H9 (cell line): ENCODE measurements at regions not wholly inside any gene's neighbourhood (a gene's known extent, or its start where the extent isn't known, plus 50 kb on each side); places are given as distances from the start of the nearest gene placed in this dataset.

Source experiments
- DNase-seq: peaks from one replicate; pipeline ENCODE4 v3.0.0-alpha.2; 2017
- H2AFZ ChIP-seq: one replicate; pipeline ENCODE4 v1.6.1; 2013; ENCODE audit warnings: mild to moderate bottlenecking, low read length, control low read depth, moderate library complexity
- H2AK5ac ChIP-seq: 2 replicates; pipeline ENCODE4 v1.6.1; 2013; ENCODE audit warnings: low read length, control low read depth, mixed read lengths; ENCODE audit not compliant: insufficient read length
- H2BK120ac ChIP-seq: one replicate; pipeline ENCODE4 v1.6.1; 2013; ENCODE audit warnings: low read depth, mild to moderate bottlenecking, low read length, control low read depth, inconsistent platforms; ENCODE audit not compliant: poor library complexity, severe bottlenecking
- H2BK12ac ChIP-seq: 2 replicates; pipeline ENCODE4 v1.6.1; 2013; ENCODE audit warnings: low read length, control low read depth, mixed read lengths, low read depth; ENCODE audit not compliant: insufficient read length
- H2BK15ac ChIP-seq: 2 replicates; pipeline ENCODE4 v1.6.1; 2013; ENCODE audit warnings: low read depth, low read length, control low read depth
- H2BK20ac ChIP-seq: one replicate; pipeline ENCODE4 v1.6.1; 2013; ENCODE audit warnings: low read depth, mild to moderate bottlenecking, low read length, control low read depth, inconsistent platforms; ENCODE audit not compliant: poor library complexity, severe bottlenecking
- H2BK5ac ChIP-seq: 2 replicates; pipeline ENCODE4 v1.6.1; 2013; ENCODE audit warnings: low read length, control low read depth, mixed read lengths; ENCODE audit not compliant: insufficient read length
- H3K14ac ChIP-seq: 2 replicates; pipeline ENCODE4 v1.6.1; 2013; ENCODE audit warnings: low read length, control low read depth; ENCODE audit not compliant: insufficient read depth
- H3K18ac ChIP-seq: 2 replicates; pipeline ENCODE4 v1.6.1; 2013; ENCODE audit warnings: low read depth, mild to moderate bottlenecking, mixed read lengths, low read length, control low read depth; ENCODE audit not compliant: insufficient read length
- H3K23ac ChIP-seq: 2 replicates; pipeline ENCODE4 v1.6.1; 2013; ENCODE audit warnings: low read length, control low read depth, mixed read lengths, low read depth; ENCODE audit not compliant: insufficient read length
- H3K23me2 ChIP-seq: 2 replicates; pipeline ENCODE4 v1.6.1; 2013; ENCODE audit warnings: low read depth, mild to moderate bottlenecking, mixed read lengths, low read length, control low read depth; ENCODE audit not compliant: insufficient read length, poor library complexity, severe bottlenecking
- H3K27ac ChIP-seq: 2 replicates; pipeline ENCODE4 v1.5.1; 2013; ENCODE audit warnings: low read length, control low read depth, mixed read lengths, low read depth; ENCODE audit not compliant: insufficient read length
- H3K27me3 ChIP-seq: 2 replicates; pipeline ENCODE4 v1.6.1; 2013; ENCODE audit warnings: low read length, control low read depth, inconsistent platforms; ENCODE audit not compliant: insufficient read depth
- H3K4ac ChIP-seq: 2 replicates; pipeline ENCODE4 v1.6.1; 2013; ENCODE audit warnings: low read depth, mild to moderate bottlenecking, control low read depth, inconsistent platforms, low read length, moderate library complexity
- H3K4me1 ChIP-seq: 2 replicates; pipeline ENCODE4 v1.6.1; 2013; ENCODE audit warnings: low read length, control low read depth, inconsistent platforms; ENCODE audit not compliant: insufficient read depth
- H3K4me2 ChIP-seq: 2 replicates; pipeline ENCODE4 v1.6.1; 2013; ENCODE audit warnings: low read length, control low read depth, mixed read lengths; ENCODE audit not compliant: insufficient read length, insufficient read depth
- H3K56ac ChIP-seq: 2 replicates; pipeline ENCODE4 v1.6.1; 2013; ENCODE audit warnings: low read depth, mild to moderate bottlenecking, mixed read lengths, low read length, control low read depth; ENCODE audit not compliant: insufficient read length
- H3K79me1 ChIP-seq: 2 replicates; pipeline ENCODE4 v1.6.1; 2013; ENCODE audit warnings: low read depth, mild to moderate bottlenecking, moderate library complexity, low read length, control low read depth, inconsistent platforms; ENCODE audit not compliant: insufficient read depth, poor library complexity, severe bottlenecking
- H3K79me2 ChIP-seq: 2 replicates; pipeline ENCODE4 v1.6.1; 2013; ENCODE audit warnings: low read length, control low read depth, inconsistent platforms; ENCODE audit not compliant: insufficient read depth
- H3K9ac ChIP-seq: 2 replicates; pipeline ENCODE4 v1.6.1; 2013; ENCODE audit warnings: low read length, control low read depth, mixed read lengths; ENCODE audit not compliant: insufficient read length; ENCODE audit errors: extremely low read depth
- H3K9me3 ChIP-seq: one replicate; pipeline ENCODE4 v1.6.1; 2013; ENCODE audit warnings: low read depth, low read length, inconsistent platforms; ENCODE audit not compliant: control insufficient read depth
- H3T11ph ChIP-seq: one replicate; pipeline ENCODE4 v1.6.1; 2013; ENCODE audit warnings: mild to moderate bottlenecking, low read length, control low read depth, inconsistent platforms
- H4K20me1 ChIP-seq: one replicate; pipeline ENCODE4 v1.6.1; 2013; ENCODE audit not compliant: control insufficient read depth, insufficient read length, insufficient read depth
- H4K5ac ChIP-seq: 2 replicates; pipeline ENCODE4 v1.6.1; 2013; ENCODE audit warnings: low read depth, mild to moderate bottlenecking, mixed read lengths, low read length, control low read depth; ENCODE audit not compliant: insufficient read length
- H4K8ac ChIP-seq: replicated peaks from 2 replicates; pipeline ENCODE4 v1.6.1; 2013; ENCODE audit warnings: low read length, control low read depth, mixed read lengths, low read depth; ENCODE audit not compliant: insufficient read length
- H4K91ac ChIP-seq: 2 replicates; pipeline ENCODE4 v1.6.1; 2013; ENCODE audit warnings: low read depth, mild to moderate bottlenecking, moderate library complexity, mixed read lengths, low read length, control low read depth; ENCODE audit not compliant: insufficient read length
- H3K27ac Mint-ChIP-seq, 3 experiments: 2 replicates in 2 of 3; 3 replicates in 1 of 3; pipeline ENCODE4 v1.8.0; 2020 to 2021; ENCODE audit warnings: mixed read lengths in 3 of 3, mild to moderate bottlenecking in 1 of 3, moderate library complexity in 1 of 3
- H3K27me3 Mint-ChIP-seq: 2 replicates; pipeline ENCODE4 v1.8.0; 2021; ENCODE audit warnings: low read depth, mild to moderate bottlenecking, moderate library complexity, mixed read lengths
- H3K36me3 Mint-ChIP-seq, 3 experiments: 2 replicates in 2 of 3; 3 replicates in 1 of 3; pipeline ENCODE4 v1.8.0; 2020 to 2021; ENCODE audit warnings: low read depth in 3 of 3, mixed read lengths in 3 of 3; ENCODE audit not compliant: insufficient read depth in 1 of 3
- H3K4me1 Mint-ChIP-seq, 2 experiments: 2 replicates each; pipeline ENCODE4 v1.8.0; 2020; ENCODE audit warnings: mixed read lengths in 2 of 2
- H3K4me3 Mint-ChIP-seq, 2 experiments: 2 replicates in 1 of 2; 3 replicates in 1 of 2; pipeline ENCODE4 v1.8.0; 2020 to 2021; ENCODE audit warnings: mild to moderate bottlenecking in 2 of 2, mixed read lengths in 2 of 2, moderate library complexity in 1 of 2
- H3K9me3 Mint-ChIP-seq, 2 experiments: 2 replicates in 1 of 2; 3 replicates in 1 of 2; pipeline ENCODE4 v1.8.0; 2020; ENCODE audit warnings: mild to moderate bottlenecking in 2 of 2, mixed read lengths in 2 of 2, moderate library complexity in 1 of 2
- whole genome bisulfite sequencing: extraction: QIAGEN DNeasy Blood & Tissue Kit; methylation state at CpG from one replicate; pipeline ENCODE4 v1.1.7; 2013; ENCODE audit warnings: missing lambda C conversion rate, low lambda C conversion rate, mixed read lengths; ENCODE audit not compliant: insufficient read length; ENCODE audit errors: extremely low coverage; 5-methylcytosine and 5-hydroxymethylcytosine counted together
- TF ChIP-seq, protein P1 (sequence below): fragments of 200-600 bp; sonication (generic); conservative IDR thresholded peaks from 3 replicates; pipeline ENCODE4 v1.8.0; 2021; ENCODE audit warnings: antibody characterized with exemption, mild to moderate bottlenecking

DNA sequence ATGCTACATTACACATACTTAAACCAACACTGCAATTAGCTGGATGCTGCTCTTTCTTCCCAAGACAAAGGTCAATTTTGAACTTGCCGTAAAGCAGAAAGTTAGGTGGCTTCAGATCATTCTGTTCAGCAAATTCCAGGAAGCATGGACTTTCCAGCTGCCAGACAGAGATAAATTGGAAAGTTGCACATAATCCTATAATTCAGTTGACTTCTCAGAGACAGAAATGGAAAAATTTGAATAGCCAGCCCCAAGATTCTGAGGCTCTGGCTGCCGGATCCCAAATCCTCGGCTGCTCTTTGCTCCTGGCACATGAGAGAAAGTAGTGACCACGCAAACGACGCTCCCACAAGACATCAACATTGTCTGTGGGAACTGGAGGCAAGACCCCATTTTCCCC lies 105.0 kb upstream of the VIPR2 start:
- no peak overlapping the region for H4K8ac ChIP-seq
- H2BK120ac ChIP-seq, result no peak overlapping the region
- no peak overlapping the region for H3K4me3 Mint-ChIP-seq

More for the DNA sequence above, 105.0 kb upstream of the VIPR2 start:
- H3K27ac ChIP-seq, result no peak overlapping the region
- H2AFZ ChIP-seq, result no peak overlapping the region
- H3K27me3 ChIP-seq, result no peaks in the 10 kb centered on the region
- H3K9me3 ChIP-seq, result no peaks in the 10 kb centered on the region
- H3K9ac ChIP-seq, result no peak overlapping the region
- H3K9me3 Mint-ChIP-seq, result peaks cover 0 to 89% of the 10 kb centered on the region in 2 experiments; a peak in 2 of 5 replicates
- H4K20me1 ChIP-seq, result no peaks in the 10 kb centered on the region
- no peaks in the 10 kb centered on the region for H3K4me1 Mint-ChIP-seq
- no peak overlapping the region for H3K14ac ChIP-seq
- peaks cover 7% of the 10 kb centered on the region for H3K27me3 Mint-ChIP-seq
- H2BK5ac ChIP-seq, result no peak overlapping the region
- WGBS, result no CpG with 5 or more reads among the region's 6 CpGs
- H2AK5ac ChIP-seq, result no peak overlapping the region
- no peak overlapping the region for H4K5ac ChIP-seq
- no peaks in the 10 kb centered on the region for H3K79me2 ChIP-seq
- H3K4me1 ChIP-seq, result no peaks in the 10 kb centered on the region
- DNase-seq, result no peak
- H2BK15ac ChIP-seq, result no peak overlapping the region
- no peak overlapping the region for H3K18ac ChIP-seq
- no peaks in the 10 kb centered on the region for H3K23me2 ChIP-seq
- H3K4ac ChIP-seq, result no peak overlapping the region
- H3K27ac Mint-ChIP-seq, result no peak overlapping the region
- no peak overlapping the region for H4K91ac ChIP-seq
- no peak overlapping the region for H2BK12ac ChIP-seq
- no peak overlapping the region for H3K56ac ChIP-seq
- TF ChIP-seq, protein P1, sequence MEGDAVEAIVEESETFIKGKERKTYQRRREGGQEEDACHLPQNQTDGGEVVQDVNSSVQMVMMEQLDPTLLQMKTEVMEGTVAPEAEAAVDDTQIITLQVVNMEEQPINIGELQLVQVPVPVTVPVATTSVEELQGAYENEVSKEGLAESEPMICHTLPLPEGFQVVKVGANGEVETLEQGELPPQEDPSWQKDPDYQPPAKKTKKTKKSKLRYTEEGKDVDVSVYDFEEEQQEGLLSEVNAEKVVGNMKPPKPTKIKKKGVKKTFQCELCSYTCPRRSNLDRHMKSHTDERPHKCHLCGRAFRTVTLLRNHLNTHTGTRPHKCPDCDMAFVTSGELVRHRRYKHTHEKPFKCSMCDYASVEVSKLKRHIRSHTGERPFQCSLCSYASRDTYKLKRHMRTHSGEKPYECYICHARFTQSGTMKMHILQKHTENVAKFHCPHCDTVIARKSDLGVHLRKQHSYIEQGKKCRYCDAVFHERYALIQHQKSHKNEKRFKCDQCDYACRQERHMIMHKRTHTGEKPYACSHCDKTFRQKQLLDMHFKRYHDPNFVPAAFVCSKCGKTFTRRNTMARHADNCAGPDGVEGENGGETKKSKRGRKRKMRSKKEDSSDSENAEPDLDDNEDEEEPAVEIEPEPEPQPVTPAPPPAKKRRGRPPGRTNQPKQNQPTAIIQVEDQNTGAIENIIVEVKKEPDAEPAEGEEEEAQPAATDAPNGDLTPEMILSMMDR, result no peak
- H3K79me1 ChIP-seq, result no peaks in the 10 kb centered on the region
- H3K23ac ChIP-seq, result no peak overlapping the region
- no peak overlapping the region for H3K4me2 ChIP-seq
- no peak overlapping the region for H3T11ph ChIP-seq
- no peak overlapping the region for H2BK20ac ChIP-seq
- H3K36me3 Mint-ChIP-seq, result peaks cover 0 to 32% (median 4%) of the 10 kb centered on the region in 3 experiments; a peak in 3 of 7 replicates
